ENCODE measurements at regions not wholly inside any gene's neighbourhood (a gene's known extent, or its start where the extent isn't known, plus 50 kb on each side); places are given as distances from the start of the nearest gene placed in this dataset.

GRCh38 chr17:77027271-77027889 is 113.4 kb upstream of the SEC14L1 start:
- TF ChIP-seq CTCF (IDR thresholded peaks at IDR 0.05) = no peak
- no peak for TF ChIP-seq POLR2A (IDR thresholded peaks at IDR 0.05)
